GM21526 (cell line): ENCODE measurements at regions not wholly inside any gene's neighbourhood (a gene's known extent, or its start where the extent isn't known, plus 50 kb on each side); places are given as distances from the start of the nearest gene placed in this dataset.
"Not testable (repeated sequence)": the region's sequence is repeated elsewhere in the genome, so short reads cannot be mapped to it uniquely, and the experiment has no call there.

Experiments used
- ATAC-seq: cut with Tn5 transposase; IDR thresholded peaks from one replicate; pipeline ENCODE4 v1.9.1; 2021; ENCODE audit warnings: moderate library complexity; ENCODE audit not compliant: unreplicated experiment, low FRiP score

DNA sequence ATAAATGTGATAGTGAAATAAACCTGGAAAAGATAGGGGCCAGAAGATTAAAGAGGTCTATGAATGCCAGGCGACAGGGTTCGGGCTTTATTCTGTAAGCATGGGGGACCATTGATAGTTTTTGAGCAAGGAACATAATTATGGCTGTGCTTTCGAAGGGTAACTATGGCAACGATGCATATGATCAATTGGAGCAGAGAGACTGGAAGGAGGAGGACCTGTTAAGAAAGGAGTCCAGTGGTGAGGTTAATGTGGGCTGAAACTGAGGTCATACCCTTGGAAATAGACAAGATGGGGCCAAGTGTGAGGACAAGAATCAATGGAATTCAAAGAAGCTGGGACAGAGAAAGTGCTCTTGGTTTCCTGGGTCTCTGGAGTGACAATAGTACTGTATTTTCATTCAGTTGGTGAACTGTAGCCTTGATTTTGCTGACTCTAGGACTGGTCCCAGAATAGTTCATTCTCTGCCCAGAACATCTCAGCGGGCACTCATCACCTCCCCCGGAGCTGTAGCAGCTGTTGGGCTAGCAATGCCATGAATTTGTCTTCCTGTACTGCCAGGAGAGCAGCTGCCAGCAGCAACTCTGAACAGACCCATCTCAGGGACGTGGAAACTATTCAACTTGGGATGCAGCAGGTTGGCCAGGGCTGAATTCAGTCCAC lies 108.4 kb downstream of the SRGAP2 start:
- not testable (repeated sequence) for ATAC-seq

DNA sequence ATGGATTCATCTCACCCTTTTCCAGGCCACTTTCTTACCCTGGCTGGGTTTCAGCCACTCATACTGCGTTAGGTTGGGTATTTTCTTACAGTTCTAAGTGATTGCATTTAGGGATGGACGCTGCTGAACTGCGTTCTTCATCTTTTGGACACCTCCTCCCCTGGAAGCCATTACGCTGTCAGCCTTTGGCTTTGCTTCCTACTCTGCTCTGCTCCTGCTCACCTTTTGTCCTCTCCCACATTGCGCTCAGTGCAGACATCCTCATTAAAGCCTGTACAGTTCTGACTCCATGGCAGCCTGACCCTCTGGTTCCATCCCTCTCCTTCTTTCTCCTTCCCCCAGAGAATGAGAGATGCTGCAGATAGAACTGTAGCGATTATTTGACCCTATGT lies 108.9 kb downstream of the SRGAP2 start:
- ATAC-seq = not testable (repeated sequence)

DNA sequence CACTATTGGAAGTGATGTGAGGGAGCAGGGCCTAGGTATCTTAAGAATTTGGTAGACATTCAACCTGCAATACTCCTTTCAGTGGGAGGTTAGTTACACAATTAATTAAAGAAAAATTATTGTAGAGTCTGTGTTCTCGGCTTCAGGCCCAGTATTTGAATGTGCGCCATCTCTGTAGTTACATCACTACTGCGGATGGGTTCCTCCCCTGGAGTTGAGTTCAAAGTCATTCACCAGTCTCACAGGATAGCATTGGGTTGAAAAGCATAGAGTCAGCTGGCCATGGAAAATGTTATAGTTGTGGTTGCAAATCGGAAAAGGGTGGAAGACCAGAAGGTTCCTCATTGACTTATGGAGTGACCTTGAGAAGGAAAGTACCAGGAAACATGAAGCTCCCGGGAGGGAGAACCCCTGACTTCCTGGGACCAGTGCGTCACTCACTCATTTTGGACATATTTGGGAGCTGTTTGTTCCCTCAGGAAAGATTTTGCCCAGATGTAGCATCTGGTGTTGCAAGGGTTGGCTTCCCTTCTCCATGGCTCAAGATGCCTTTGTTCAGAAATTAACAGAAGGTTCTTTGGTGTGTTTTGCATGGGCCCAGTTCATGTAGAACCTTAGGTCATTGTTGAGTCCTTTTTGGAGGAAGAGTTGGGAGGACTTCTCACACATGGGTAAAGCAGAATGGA lies 111.8 kb downstream of the SRGAP2 start:
- not testable (repeated sequence) for ATAC-seq

DNA sequence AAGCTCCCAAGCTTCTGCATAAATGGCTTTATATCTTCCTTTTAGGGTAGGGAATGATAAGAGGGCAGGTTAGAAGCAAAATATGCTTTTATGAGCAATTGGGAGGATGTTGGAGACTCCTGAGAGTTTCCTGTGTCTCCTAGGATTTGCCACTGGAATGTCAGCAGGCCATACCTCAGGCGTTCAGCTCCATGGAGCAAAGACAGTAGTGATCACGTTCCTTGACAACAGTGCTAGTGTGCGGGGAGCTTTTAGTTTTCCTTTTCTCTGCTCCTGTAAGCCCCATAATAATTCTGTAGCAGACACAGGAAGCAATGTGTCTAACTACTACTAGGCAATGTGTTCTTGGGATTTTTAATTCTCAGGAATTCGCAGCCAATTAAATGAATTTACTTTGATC lies 113.6 kb downstream of the SRGAP2 start:
- ATAC-seq = not testable (repeated sequence)

DNA sequence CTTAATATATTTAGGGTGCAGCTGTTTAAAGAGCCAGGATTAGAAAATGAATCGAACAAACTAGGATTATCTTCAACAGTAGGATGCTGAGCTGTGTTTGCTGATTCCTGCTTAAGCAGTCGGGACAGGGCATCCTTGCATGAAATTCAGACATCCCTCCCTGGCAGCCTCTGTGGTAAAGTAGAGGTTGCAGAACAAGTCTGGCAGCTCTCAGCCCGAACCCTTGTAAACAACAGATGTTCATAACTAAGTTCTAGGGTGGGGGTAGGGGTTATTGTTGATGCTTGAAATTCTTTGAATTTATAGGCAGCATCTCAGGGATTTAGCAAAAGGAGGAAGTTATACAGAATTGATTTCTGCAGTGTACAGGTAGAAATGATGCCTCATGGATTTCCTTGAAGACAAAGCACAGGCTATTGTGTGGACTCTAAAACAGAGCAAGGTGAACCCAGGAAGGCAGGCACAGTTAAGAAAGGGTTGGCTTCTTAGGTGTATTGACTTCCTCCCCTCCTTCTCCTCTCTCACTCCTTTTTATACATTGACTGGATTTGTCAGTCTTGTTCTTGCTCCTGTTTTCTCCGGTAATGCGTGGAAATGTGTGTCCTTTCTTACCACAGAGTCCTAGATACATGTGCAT lies 114.7 kb downstream of the SRGAP2 start:
- ATAC-seq = not testable (repeated sequence)

DNA sequence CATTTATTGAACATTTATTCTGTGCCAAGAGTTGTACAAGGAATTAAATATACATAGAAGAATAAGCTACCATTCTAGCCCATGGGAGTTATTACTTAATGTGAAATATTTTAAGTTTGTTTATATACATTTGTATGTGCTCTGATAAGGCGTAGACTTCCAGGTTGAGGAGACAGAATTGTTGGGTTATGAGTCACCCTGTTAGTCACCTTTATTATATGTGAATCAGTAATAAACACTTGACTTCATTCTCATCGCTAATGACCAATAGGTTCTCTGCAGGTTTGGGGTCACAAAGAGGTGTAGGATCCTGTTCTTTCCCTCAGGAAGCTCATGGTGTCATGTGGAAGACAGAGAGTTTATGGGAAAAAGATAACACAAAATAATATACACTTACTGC lies 116.9 kb downstream of the SRGAP2 start:
- ATAC-seq = not testable (repeated sequence)

DNA sequence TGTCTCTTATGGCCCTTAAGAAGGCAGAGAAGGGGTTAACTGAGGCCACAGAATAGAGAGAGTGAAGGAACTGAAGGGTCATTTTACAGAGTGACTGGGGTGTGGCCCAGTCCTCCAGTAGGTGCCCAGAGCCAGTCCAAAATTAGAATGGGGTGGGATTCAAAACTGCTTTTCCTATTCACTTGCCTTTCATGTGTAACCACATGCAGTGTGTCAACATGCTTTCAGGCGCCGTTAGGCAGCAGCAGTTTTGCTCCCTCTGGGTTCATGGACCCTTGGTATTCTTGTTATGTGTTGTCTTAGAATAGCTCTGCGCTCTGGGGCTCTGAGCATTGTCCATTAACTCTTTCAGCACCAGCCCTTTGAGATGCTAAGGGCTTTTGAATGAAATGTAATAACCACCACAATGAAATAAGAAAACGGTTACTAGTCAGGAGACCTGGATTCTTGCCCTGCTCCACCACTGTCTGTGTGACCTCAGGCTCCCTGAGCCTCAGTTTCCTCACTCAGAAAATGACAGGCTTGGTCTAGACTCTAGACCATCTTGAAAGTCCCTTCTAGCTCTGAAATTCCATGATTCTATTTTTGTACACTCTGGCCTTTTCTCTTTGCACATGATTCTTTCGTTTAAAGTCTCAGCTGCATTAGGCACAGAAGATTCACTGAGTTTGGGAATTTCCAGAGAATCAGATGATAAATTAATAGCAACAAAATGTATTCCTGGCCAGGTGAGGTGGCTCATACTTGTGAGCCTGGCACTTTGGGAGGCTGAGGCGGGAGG lies 123.0 kb downstream of the SRGAP2 start:
- not testable (repeated sequence) for ATAC-seq

DNA sequence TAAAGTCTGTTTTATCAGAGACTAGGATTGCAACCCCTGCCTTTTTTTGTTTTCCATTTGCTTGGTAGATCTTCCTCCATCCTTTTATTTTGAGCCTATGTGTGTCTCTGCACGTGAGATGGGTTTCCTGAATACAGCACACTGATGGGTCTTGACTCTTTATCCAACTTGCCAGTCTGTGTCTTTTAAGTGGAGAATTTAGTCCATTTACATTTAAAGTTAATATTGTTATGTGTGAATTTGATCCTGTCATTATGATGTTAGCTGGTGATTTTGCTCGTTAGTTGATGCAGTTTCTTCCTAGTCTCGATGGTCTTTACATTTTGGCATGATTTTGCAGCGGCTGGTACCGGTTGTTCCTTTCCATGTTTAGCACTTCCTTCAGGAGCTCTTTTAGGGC lies 128.3 kb downstream of the SRGAP2 start:
- not testable (repeated sequence) for ATAC-seq

DNA sequence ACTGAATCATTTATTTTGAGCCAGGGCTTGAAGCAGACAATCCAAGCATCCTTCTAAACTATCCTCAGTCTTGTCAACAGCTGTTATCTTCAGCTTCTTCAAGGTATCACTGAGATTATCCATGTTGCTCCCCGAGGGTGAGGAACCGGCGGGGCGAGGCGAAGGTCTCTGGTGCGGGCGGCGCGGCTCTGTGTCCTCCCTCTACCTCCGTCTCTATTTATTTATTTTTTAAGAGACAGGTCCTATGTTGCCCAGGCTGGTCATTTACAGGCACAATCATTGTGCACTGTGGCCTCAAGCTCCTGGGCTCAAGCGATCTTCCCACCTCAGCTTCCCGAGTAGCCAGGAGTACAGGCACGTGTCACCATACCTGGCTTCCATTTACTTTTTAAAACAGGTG lies 130.0 kb downstream of the SRGAP2 start:
- ATAC-seq = not testable (repeated sequence)

DNA sequence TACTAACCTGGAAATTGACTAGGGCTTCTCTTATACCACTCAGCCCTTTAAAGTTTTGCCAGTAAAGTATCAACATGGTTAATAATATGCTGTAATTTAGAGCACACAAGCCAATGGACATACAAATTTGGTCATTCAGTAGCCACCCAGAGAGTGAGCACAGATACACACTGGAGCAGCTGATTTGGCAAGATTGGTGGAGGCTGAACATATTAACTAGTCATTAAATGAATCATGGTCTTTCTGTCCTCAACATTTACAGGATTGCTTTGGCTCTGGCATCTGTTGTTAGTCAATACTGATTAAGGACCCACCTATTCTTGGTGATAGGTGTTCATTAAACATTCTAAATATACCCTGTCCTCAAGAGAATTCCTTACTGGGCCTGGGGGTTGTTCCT lies 130.6 kb downstream of the SRGAP2 start:
- ATAC-seq = not testable (repeated sequence)

DNA sequence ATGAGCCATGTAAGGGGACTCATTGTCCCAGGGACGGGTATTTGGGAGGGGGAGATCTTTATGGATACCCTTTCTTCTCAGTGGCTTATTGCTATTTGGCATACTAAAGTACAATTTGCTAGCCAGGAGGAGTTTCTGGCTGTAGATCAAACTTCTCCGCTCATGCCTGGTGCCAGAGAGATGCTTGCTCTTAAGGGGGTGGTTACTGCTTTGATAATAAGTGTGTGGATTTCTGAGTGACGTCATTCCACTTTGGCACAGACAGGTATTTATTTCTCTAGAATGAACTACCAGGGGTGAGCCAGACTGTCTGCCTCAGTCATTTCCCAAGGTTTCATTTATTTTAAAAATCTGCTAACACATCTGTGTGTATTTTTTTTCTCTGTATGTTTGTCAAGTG lies 131.1 kb downstream of the SRGAP2 start:
- ATAC-seq = not testable (repeated sequence)

DNA sequence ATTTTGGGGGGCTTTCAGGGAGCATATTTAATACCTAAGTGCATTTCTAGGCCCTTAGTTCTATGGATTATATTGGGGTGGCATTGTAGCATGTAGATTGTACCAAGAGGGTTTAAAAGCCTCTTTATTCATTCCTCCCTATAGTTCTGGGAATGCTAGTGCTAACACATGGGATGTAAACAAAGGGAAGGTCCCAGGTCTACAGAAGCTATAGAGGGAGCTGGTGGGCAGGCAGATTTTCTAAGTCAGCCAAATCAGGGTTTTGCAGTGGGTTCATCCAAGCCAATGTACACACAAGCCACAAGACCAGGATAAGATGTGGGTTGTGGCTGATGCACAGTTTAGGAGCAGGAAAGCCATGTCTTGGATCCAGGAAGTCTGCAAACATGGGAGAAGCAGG lies 131.8 kb downstream of the SRGAP2 start:
- ATAC-seq = not testable (repeated sequence)

DNA sequence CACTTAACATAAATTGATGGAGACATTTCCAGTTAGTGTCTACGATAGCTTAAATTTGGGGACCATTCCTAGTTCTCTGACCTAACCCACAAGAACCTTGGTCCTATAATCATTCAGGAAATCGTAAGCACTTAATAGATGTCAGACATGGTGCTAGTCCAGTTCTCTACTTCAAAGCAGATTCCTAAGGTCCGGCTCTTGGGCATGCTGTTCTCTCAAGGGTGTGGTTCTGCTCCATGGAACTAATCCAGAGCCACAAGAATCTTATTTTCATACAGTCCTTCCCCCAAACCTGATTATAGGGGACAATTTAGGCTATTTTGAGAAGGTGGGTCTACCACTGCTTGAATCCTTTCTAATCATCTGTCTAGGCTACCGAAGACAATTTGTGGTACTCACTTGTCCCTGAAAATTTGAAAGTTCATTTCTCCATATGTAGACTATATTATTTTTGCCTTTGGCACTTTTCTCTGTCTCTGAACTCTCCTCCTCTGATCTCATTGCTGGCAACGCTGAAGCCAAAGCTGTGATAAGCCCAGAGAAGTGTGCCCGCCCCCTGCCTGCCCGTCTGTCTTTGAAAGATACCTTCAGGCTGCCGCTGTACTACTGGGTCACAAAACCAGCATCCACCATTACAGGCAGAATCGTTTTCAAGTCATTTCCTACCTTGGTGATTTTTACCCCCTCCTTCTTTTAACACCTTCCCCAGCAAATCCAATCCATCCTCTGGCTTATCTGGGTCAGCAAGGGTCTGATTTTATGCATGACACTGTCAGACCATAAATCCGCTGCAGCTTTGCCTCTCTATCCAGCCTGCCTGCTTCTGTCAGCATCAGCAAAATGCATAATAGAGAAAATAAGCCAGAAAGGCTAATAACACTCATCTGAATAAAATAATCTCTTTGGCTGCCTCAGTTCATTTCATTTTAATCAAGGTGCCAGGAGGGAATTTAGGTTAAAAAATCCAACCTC lies 132.8 kb downstream of the SRGAP2 start:
- ATAC-seq = not testable (repeated sequence)

DNA sequence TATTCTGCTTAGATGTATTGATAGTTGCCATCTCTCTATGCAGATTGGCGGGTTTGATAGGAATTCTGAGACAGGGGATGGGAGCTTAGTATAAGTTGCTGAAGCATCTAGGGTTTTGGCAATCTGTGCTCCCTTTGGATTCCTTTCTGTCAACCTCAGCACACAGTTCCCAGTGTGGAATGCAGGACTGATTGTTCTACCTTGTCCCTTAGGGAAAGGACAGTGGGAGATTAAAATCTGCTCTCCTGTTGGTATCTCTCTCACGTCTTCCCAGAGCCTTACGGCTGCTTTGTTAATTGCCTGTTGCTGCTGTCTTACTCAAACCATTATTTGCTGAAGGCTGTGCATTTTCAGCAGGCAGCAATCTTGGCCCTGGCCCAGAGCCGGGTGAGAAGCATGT lies 133.3 kb upstream of the IKBKE start:
- not testable (repeated sequence) for ATAC-seq

DNA sequence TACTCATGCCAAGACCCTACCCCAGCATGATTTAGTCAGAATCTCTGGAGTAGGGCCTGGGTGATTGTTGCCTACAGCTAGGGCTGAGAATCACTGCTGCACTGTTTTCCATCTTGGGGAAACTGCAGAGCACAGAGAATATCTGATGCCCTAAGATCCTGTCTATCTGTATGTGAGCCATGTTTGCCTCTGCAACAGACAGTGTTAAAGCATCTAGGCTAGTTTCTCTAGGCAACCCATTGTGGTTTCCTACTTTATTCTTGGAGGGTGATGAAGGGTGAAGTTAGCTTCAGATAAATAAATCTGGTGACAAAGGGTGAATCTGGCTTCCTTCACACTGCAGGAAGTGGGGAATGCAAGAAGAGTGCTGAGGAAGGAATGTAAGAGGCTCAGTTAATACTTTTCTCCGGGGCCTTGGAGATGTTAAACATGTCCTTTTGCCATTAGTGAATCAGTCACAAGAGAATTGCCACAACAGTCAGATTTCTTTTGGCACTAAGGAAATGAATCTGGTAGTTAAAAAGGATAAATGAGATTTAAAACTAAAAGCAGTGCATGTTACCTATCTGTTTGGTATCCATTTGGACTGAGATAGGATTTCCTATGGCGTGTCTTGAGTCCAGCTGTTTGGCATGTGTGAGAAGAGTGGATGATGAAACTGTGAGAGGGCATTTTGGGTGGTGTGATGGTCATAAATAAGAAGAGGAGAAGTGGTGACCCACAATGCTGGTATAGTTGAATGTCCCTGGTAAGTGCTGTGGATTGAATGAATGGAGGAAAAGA lies 119.6 kb upstream of the IKBKE start:
- ATAC-seq = not testable (repeated sequence)

DNA sequence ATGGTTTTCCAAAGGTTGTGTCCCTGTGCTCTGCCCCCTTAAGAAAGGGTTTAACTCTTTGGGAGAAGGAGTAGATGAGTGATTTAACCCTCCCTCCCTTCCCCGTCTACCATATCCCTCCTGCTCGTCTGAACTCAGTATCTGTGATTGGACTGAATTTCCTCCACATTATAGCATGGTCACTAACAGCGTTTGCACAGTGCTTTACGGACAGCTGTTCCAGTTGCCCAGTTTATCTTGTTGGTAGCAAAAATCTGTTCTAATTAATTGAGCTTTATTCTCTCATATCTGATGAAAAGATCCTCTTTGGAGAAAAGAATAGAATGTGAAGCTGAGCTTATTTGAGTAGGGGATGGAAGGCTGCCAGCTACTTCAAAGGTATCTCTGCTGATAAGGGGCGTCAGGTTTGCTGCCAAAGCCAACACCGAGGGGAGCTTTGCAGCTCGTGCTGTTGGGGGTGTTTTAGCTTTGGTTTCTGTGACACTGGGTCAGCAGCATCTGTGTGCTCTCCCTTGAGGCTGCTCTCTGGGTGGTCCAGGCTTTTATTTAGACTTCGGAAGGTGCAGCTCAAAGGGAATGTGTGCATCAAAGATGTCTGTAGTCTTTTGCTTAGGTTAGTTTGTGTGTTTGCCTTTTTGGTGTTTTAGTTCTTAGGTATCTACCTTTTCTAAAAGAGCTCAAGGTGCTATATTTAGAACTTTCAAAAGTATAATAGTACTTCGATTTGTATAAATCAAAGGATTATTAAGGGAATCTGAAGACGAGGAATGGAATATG lies 118.8 kb upstream of the IKBKE start:
- ATAC-seq = not testable (repeated sequence)

DNA sequence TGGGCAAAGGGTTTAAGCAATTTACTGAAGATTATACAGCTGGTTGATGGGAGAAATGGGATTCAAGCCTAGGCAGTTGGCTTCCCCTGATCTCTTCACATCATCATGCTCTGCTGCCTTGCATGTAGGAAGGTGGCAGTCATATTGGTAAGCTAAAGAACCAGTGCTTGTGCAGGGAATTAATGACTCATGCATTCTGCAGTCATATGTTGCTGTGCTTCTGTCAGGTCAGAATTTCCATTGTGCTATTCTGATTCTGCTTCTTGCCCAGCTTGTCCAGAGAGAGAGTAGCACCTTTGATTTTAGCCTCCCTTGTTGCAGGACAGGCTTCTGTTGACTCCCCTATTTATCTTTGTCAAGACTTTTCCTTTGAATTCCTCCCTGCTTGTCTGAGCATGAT lies 114.0 kb upstream of the IKBKE start:
- not testable (repeated sequence) for ATAC-seq

DNA sequence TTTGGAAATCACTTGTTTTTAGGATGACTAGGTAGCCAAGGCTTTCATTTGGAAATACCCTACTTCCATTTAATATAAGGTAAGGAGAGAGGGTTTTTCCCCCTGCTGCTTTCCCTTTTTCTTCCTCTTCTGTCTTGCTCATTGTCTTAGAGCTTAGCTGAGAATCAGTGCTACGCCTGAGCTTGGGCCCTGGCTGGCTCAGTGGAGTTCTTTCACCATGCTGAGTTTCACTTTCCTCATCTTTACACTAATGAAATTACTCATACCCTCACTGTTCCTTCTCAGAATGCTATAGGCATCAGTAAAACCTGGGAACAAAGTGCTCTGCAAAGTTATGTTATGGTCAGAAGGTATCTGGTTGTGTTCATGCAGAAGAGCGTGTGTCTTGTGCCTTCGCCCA lies 112.3 kb upstream of the IKBKE start:
- not testable (repeated sequence) for ATAC-seq
